HG03354 (cell line): ENCODE measurements at regions not wholly inside any gene's neighbourhood (a gene's known extent, or its start where the extent isn't known, plus 50 kb on each side); places are given as distances from the start of the nearest gene placed in this dataset.

Experiments
- ATAC-seq: cut with Tn5 transposase; IDR thresholded peaks from one replicate; pipeline ENCODE4 v1.9.1; 2021; ENCODE audit warnings: mild to moderate bottlenecking; ENCODE audit not compliant: unreplicated experiment, poor library complexity, severe bottlenecking

DNA sequence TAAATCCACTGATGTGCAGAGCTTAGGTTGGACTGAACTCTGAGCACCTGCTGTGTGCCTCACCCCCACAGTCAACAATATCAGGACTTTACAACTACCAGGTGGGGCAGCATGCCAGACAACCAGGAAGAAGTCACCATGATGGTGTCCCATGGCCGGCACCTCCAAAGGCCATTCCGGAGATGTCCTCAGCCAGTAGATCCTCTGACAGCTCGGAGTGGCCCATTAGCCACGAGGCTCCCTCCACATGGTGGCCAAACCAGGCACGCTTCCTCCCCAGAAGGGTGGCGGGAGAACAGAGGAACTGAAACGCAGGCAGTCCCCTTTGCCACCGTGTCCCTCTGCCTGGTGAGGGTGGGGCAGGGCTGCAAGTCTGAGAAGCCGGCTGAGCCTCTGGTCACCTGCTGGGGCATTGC, 390.0 kb downstream of the TNS3 start:
- ATAC-seq: peak; percentile 58

DNA sequence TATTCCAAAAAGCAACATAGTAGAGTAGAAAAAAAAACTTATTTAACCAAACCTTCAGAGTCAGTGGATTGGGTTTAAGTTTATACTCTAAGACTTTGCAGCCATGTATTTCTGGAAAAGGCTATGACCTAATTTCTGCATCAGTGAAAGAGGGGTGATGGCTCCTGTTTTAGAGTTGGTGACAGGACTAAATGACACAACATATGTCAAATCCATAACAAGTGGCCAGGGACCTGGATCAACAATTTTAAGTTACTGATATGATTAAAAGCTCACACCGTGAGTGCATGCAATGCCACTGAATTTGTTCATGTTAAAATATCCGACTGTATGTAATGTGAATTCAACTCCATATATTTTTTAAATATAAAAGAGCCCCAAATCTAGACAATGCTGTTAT, 390.6 kb downstream of the TNS3 start:
- ATAC-seq: no peak

DNA sequence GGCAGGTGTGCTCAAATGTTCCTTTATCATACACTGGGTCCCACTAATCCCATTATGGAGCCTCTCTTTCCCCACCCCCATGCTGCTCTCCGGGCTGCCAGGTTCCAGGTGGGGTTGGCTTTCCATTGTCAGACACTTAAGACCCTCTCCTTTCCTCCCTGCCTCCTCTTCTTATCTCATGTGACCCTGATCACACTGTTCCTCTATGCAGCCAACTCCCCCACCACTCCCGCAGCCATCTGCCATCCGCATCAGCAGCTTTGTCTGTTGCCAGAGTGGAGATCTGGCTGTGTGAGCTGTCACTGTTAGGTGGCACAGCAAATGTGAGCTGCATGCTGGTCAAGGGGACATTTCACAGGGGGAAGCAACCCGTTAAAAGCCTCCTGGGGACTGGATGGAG, 391.4 kb downstream of the TNS3 start:
- no peak for ATAC-seq

DNA sequence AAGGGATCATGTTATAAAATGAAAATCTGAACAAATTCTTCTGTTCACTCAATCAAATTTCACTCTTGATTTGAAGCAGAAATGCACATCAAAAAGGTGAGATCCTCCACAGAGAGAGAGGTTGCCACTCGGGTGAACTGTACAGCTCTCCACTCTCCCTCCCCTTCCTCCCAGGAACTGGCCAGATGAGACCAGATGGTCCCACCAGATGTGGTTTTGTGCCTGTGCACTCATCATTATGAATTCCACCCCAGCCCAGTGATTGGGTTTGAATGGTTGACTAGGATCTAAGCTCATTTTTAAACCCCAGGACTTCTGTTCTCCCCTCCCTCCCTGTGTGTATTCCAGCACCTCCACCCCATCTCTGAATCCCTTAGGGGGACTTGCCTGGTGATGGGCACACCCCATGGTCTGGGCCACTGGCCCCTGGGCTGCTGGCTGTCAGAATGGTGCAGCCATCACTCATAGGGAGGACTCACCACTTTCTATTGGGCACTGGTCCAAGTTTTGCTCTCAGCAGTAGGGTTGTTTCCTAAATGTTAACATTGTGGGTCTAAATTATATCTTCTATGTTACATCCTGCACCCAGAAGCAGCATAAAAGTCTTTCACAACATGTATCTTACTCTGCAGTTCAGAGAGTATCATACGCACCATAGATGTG, 393.1 kb downstream of the TNS3 start:
- ATAC-seq: no peak

DNA sequence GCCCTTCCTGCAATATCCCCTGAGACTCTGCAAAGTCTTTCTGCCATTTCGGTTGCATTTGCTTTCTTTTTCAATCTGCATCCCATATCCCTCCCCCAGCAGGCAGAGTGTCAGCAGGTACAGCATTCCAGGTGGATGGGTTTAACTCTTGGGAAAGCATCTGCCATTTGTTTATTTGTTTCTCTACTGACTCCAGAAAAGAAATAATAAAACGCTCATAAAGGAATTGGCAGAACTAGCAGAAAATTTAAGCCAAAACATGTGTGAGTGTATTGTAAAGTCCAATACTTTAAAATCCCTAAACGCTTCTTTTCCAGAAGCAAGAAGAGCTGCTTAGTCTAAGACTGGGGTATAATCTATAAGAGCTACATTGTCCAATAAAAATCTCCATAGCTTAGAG, 393.8 kb downstream of the TNS3 start:
- no peak for ATAC-seq

DNA sequence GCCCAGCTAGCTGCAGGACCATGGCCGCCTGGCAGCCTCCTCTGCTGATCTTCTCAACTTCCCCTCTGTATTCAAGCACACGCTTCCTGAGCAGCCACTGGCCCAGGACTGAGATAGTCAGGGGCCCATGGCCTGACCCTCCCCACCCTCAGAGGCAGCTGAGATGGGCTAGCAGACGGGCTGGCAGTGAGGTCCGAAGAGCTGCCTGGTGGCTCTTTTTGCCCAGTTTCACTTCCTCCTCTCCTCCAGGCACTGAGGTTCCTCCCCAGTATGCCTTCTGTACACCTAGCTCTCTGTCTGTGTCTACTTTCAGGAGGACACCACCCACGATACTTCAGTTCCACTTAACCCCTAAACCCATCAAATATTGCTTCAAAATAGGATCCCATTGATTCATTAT, 395.6 kb downstream of the TNS3 start:
- ATAC-seq: peak; percentile 93

DNA sequence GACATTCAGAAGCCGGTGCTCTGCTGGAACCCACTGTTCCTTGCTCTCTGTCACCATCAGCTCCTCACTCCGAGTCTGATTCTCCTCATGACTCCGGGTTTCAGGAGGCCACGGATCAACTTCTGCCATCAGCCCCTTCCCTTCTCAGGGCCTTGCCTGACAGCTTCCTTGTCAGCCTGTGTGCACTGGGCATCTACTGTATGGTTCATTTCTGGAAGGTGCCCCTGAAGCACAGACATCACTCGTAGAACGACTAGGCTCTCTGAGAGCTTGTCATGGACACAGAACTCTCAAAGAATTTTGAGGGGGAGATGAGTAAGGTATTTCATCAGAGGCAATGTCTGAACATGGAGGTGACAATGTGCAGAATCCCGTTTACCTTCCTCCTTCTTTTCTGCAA, 396.1 kb downstream of the TNS3 start:
- no peak for ATAC-seq

DNA sequence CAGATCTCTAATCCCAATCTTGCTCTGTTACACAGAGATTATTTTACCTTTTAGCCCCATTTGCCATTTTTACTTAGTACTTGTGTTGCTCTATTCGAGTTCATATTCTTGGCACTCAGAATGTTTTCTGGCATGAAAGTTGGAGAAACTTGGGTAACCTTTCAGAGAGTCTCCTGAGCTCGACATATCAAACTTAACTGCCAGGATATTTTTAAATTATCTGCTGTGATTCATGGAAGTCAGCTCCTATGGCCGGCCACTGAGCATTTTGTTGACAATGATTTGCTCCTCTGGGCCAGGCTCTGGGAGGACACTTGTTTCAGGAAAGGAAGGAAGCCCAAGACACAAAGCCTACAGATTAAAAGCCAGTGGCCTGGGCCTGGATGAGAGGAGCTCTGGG, 396.7 kb downstream of the TNS3 start:
- no peak for ATAC-seq

DNA sequence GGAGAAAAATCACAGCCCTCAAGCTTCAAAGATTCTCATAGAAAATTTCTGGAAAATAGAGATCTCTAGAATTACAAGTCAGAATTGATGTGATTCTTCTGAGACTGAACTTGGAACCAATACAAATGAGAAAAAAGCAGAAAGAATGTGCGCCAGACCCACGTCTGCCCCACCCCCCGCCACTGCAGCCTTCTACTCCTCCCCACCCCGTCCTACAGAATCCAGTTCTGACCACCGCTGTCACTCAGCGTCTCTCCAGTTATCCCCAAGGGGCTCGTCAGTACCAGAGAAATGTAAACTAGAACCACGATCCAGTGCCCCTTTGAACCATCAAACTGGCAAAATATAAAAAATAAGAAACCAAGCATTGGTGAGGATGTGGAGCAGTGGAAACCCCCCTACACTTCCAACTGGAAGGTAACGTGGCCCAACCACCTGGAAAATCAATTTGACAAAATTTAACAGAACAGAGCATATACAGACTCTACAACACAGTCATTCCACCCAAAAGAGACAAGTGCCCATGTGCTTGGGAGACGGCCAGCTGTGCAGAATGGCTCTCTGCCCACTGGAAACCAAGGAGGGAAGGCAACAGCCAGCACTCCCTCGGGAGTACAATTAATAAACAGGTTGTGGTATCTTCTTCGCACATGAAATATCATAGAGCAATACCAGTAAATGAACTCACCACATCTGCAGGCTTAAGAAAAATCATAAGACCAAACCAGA, 397.9 kb downstream of the TNS3 start:
- ATAC-seq: no peak

DNA sequence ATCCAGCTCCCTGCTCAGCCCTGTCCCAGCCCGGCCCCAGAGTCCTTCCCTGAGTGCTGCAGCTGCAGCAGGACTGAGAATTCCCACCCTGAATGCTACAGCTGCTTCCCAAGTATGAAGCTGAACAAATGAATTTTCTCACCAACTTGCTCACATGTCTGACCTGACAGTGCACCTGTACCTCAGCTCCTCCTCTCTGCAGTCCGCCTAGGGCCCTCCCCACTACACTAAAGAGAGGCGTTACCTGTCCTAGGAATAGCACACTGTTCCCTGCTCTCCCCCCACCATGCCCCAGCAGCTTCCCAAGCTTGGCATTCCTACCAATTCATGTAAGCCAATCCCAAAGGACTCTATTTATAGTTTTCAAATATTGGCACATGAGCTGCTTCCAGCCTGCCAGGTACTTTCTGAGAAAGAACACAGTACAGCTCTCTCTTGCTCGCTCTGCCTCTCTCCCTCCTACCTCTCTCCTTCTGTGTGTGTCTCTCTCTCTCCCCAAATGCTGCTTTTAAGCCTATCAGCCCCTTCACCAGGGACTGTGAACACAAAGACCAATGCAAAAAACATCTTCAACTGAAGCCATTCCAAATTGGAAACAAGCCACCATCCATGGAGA, 400.1 kb downstream of the TNS3 start:
- ATAC-seq: no peak

DNA sequence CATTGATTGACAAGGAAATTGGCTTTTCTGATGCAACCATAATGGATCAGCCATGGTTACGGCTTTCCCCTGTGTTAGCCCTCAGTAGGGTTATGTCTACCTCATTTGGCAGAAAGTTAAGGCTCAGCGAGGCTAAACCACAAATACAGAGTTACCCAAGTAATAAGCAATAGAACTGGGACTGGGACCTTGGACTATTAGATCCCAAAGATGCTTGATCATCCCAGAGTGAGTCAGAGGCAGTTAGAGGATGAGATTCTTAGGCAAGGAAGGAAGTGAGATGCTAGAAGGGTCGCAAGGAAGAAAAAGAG, 401.4 kb downstream of the TNS3 start:
- no peak for ATAC-seq

DNA sequence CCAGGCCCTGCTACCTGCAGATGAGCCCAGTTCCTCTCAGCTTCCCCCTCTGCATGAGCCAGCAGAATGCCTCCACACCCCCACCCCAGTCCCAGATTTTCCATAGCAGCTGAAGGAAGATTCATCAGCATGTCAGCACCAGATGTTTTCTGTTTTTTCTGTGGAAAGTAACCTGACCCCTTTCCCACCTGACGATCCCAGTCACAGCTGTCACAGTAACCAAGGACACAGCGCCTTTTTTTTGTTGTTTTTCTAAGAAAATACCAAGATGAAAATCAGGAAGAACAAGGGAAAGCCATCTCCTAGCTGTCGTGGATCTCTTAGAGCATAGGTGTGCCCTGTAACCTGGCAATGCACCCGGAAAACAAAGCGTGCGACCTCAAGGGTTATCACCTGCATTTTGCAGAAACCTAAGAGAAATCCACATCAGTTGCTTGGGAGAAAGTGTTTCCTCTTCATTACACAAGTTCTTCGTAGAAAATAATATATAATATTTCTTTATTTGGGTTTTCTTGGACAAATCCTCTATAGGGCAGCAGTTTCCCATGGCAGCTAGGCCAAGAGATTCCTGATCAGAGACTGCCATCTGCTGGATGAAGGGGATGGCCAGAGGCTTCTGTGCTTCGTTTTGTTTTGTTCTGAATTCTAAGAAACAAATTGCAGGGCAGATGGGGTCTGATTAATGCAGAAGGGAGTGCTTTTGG, 401.9 kb downstream of the TNS3 start:
- ATAC-seq: peak; percentile 58

DNA sequence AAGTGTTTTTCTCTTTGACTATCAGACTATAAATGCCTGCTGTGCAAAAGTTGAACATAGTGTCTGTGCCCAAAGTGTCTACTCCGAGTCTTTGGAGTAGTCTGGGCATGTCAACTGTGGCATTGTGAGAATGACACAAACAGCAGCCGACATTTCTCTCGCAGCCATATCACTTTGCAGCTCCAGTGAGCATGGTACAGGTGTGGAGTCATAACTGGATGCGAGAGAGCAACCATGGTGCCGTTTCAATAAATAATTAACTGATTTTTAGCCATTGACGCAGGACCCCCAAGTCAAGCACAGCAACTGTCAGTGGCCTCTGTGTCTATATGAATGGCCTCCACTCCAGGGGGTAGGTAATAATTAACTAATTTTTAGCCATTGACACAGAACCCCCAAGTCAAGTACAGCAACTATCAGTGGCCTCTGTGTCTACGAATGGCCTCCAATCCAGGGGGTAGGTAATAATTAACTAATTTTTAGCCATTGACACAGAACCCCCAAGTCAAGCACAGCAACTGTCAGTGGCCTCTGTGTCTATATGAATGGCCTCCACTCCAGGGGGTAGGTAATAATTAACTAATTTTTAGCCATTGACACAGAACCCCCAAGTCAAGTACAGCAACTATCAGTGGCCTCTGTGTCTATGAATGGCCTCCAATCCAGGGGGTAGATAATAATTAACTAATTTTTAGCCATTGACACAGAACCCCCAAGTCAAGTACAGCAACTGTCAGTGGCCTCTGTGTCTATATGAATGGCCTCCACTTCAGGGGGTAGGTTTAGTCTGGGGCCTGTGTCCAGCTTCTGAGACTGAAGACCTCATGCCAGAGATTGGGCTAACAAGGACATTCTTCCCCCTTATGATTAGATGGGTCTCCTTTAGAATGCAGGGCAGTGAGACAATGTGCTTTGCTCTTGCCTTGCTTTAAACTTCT, 409.0 kb downstream of the TNS3 start:
- peak; percentile 96 for ATAC-seq

DNA sequence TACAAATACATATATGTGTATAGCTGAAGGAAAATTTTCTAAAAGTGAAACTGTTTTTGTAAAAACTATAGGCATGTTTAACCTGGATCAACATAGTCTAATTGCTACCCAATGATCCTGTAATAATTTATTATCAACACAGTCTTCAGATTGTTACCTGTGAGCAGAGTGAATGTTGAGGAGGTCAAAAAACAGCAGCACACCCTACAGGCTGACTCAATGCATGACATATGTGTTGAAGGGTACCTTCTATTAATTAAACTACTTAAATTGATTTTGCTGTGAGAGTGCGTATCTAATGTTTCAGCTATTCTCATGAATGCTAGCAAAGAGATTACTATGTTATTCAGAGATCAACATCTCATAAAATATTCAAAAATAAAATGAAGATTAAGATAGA, 411.4 kb downstream of the TNS3 start:
- ATAC-seq: no peak

DNA sequence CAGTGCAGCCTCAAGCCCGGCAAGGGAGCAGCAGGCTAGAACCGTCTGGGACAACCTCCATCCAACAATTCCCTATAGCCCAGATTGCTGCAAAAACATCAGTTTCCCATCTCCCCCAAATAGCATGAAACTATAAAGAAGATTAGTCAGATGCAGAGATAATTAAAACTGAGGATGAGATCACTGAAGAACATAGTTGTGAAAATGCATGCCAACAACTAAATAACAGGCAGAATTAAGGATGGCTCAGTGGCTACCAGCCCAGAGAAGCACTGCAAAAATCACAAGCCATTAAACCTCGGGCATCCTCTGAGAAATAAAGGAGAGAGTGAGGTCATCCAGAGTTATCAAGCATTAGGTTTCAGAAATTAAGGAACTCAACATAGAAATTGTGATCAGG, 427.1 kb downstream of the TNS3 start:
- ATAC-seq: no peak

DNA sequence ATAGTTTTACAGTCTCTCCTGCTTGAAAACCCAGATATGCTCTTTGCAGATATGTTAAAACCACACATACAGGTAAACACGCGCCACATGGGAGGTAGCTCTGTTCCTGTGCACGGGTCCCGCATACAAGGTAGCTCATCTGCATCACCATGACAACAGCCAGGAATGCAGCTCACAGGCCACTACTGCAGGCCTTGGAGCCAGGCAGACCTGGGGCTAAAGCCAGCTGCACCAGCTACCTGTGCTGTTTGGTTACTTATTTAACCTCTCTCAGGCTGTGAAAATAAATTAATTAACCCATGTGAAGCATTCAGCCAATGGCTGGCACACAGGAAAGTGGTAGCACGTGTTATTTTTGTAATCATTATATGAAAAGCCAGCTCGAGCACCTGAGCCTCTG, 428.3 kb downstream of the TNS3 start:
- peak; percentile 38 for ATAC-seq

DNA sequence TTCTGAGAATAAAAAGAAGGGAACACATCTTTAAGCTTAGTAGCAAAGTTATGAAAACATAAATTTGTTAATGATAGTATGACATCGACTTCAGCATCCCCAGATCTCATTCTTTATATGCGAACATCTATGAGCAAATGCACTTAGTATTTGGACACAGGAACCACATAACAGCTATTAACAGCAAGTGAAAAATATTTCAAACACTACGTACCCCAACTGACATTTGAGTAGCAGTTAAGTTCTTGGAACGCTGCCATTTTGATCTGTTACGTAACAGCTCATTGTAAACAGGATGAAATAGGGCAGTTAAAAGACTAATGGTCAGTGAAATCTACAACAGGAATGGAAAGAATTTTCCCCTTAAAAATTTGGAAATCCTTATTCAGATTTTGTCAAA, 428.9 kb downstream of the TNS3 start:
- no peak for ATAC-seq

DNA sequence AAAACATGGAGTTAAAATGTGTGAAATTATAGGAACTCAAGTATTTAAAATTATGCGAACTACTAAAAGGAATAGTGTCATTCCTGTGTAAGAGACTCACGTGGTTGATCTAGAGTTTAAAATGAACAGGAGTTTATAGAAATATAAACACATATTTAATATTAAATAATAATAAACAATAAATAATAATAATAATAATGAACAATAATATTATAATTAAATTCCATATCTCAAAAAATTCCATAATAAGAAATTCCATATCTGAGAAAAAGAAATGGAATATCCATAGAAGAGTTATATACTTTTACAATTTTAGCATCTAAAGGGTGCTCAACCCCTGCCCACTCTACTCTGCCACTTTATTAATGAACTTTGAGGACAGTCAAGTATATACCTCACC, 429.6 kb downstream of the TNS3 start:
- ATAC-seq: no peak

DNA sequence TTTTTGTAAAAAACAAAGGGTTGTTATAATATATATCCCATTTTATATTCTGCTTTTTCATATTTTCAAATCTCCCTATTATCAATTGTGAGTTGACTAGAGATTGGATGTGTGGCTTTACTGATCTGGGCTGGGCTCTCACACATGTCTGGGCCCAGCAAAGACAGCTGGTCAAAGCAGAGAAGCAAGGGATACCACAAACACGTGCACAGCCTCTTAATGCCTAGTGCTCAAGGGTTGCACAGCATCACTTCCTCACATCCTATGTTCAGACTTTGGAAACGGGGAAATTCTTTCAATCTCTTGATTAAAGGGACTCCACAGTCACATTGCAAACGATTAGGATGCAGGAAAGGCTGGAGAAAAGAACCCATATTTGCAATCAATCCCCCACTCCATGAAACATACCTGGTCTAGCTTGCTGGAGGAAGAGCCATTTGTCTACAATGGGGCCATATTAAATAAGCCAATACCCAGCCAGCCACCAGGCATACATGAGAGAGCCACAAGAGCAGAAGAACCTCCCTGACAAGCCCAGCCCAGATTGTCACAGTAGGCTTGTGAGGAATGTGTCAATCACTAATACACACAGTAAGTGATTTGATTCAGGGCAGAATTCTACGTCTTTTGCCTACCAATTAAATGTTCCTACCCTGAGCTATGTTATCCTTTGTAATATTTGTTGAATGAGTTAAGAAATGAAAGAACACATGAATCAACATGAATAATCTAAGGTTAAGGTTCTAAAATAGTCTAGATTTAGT, 431.2 kb downstream of the TNS3 start:
- no peak for ATAC-seq
